Liver (tissue), 3 donors: ENCODE measurements at regions not wholly inside any gene's neighbourhood (a gene's known extent, or its start where the extent isn't known, plus 50 kb on each side); places are given as distances from the start of the nearest gene placed in this dataset.

Source experiments
- FOXA1 ChIP-seq: IDR thresholded peaks from 2 replicates; pipeline ENCODE4 v1.6.1; 2016; ENCODE audit warnings: antibody characterized with exemption
- HNF4G ChIP-seq: IDR thresholded peaks from 2 replicates; pipeline ENCODE4 v1.6.1; 2016; ENCODE audit warnings: antibody characterized with exemption
- YY1 ChIP-seq: IDR thresholded peaks from 2 replicates; pipeline ENCODE4 v1.6.1; 2016; ENCODE audit warnings: antibody characterized with exemption, mild to moderate bottlenecking
- TF ChIP-seq, protein P1 (sequence below): fragments of 150-350 bp; IDR thresholded peaks from 2 replicates; pipeline ENCODE4 v1.5.1; 2017; ENCODE audit warnings: improper control_type of control experiment, low read depth, low read length; ENCODE audit not compliant: missing input control
- TF ChIP-seq, protein P2 (sequence below): IDR thresholded peaks from 2 replicates; pipeline ENCODE4 v1.6.1; 2016; ENCODE audit warnings: antibody characterized with exemption, mild to moderate bottlenecking
- donor health status: healthy.
- donor health status: healthy.

DNA sequence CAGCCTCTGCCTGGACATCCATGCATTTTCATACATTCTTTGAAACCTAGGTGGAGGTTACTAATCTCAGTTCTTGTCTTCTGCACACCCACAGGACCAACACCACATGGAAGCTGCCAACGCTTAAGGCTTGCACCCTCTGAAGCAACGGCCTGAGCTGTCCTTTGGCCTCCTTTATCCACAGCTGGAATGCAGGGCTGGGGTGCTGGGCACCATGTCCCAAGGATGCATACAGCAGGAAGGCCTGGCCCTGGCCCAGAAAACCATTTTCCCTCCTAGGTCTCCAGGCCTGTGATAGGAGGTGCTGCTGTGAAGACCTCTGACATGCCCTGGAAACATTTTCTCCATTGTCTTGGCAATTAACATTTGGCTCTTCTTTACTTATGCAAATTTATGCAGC is 1168.6 kb downstream of the KCNT2 start:
- TF ChIP-seq, protein P1, sequence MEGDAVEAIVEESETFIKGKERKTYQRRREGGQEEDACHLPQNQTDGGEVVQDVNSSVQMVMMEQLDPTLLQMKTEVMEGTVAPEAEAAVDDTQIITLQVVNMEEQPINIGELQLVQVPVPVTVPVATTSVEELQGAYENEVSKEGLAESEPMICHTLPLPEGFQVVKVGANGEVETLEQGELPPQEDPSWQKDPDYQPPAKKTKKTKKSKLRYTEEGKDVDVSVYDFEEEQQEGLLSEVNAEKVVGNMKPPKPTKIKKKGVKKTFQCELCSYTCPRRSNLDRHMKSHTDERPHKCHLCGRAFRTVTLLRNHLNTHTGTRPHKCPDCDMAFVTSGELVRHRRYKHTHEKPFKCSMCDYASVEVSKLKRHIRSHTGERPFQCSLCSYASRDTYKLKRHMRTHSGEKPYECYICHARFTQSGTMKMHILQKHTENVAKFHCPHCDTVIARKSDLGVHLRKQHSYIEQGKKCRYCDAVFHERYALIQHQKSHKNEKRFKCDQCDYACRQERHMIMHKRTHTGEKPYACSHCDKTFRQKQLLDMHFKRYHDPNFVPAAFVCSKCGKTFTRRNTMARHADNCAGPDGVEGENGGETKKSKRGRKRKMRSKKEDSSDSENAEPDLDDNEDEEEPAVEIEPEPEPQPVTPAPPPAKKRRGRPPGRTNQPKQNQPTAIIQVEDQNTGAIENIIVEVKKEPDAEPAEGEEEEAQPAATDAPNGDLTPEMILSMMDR = no peak
- TF ChIP-seq, protein P2, sequence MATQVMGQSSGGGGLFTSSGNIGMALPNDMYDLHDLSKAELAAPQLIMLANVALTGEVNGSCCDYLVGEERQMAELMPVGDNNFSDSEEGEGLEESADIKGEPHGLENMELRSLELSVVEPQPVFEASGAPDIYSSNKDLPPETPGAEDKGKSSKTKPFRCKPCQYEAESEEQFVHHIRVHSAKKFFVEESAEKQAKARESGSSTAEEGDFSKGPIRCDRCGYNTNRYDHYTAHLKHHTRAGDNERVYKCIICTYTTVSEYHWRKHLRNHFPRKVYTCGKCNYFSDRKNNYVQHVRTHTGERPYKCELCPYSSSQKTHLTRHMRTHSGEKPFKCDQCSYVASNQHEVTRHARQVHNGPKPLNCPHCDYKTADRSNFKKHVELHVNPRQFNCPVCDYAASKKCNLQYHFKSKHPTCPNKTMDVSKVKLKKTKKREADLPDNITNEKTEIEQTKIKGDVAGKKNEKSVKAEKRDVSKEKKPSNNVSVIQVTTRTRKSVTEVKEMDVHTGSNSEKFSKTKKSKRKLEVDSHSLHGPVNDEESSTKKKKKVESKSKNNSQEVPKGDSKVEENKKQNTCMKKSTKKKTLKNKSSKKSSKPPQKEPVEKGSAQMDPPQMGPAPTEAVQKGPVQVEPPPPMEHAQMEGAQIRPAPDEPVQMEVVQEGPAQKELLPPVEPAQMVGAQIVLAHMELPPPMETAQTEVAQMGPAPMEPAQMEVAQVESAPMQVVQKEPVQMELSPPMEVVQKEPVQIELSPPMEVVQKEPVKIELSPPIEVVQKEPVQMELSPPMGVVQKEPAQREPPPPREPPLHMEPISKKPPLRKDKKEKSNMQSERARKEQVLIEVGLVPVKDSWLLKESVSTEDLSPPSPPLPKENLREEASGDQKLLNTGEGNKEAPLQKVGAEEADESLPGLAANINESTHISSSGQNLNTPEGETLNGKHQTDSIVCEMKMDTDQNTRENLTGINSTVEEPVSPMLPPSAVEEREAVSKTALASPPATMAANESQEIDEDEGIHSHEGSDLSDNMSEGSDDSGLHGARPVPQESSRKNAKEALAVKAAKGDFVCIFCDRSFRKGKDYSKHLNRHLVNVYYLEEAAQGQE = no peak
- TF ChIP-seq FOXA1 = no peak
- TF ChIP-seq YY1 = no peak
- no peak for TF ChIP-seq HNF4G
